Endothelial cell (in vitro differentiated cells): ENCODE measurements at regions not wholly inside any gene's neighbourhood (a gene's known extent, or its start where the extent isn't known, plus 50 kb on each side); places are given as distances from the start of the nearest gene placed in this dataset.

Experiments
- DNase-seq: peaks from one replicate; pipeline ENCODE4 v3.0.0; 2021; ENCODE audit warnings: low spot score
- H3K27ac Mint-ChIP-seq: one replicate; pipeline ENCODE4 v1.8.0; 2021; ENCODE audit warnings: mixed read lengths, inconsistent platforms; ENCODE audit not compliant: unreplicated experiment
- H3K27me3 Mint-ChIP-seq: one replicate; pipeline ENCODE4 v1.8.0; 2021; ENCODE audit warnings: mild to moderate bottlenecking, moderate library complexity, mixed read lengths, inconsistent platforms; ENCODE audit not compliant: unreplicated experiment
- H3K36me3 Mint-ChIP-seq: one replicate; pipeline ENCODE4 v1.8.0; 2021; ENCODE audit warnings: mild to moderate bottlenecking, low read depth, mixed read lengths, inconsistent platforms; ENCODE audit not compliant: unreplicated experiment
- H3K4me1 Mint-ChIP-seq: one replicate; pipeline ENCODE4 v1.8.0; 2021; ENCODE audit warnings: mild to moderate bottlenecking, mixed read lengths, inconsistent platforms; ENCODE audit not compliant: unreplicated experiment
- H3K4me3 Mint-ChIP-seq: one replicate; pipeline ENCODE4 v1.8.0; 2021; ENCODE audit warnings: mild to moderate bottlenecking, mixed read lengths, inconsistent platforms; ENCODE audit not compliant: unreplicated experiment
- H3K9me3 Mint-ChIP-seq: one replicate; pipeline ENCODE4 v1.8.0; 2021; ENCODE audit warnings: mixed read lengths, inconsistent platforms; ENCODE audit not compliant: unreplicated experiment
- CTCF ChIP-seq: fragments of 200-600 bp; sonication (generic); IDR thresholded peaks from one replicate; pipeline ENCODE4 v1.5.0; 2021; ENCODE audit warnings: antibody characterized with exemption; ENCODE audit not compliant: unreplicated experiment

- H3K9me3 Mint-ChIP-seq = no peaks in the 10 kb centered on the region
These were observed 50.2 kb upstream of the ELK3 start for GRCh38 chr12:96143827-96144565.

More at GRCh38 chr12:96143827-96144565, 50.2 kb upstream of the ELK3 start:
- H3K27me3 Mint-ChIP-seq = peaks cover 9% of the 10 kb centered on the region
- no peak for DNase-seq
- H3K4me1 Mint-ChIP-seq = peaks cover 54% of the 10 kb centered on the region
- H3K27ac Mint-ChIP-seq = peak overlapping the region; percentile 95
- no peak for TF ChIP-seq CTCF
- no peak overlapping the region for H3K4me3 Mint-ChIP-seq
- no peaks in the 10 kb centered on the region for H3K36me3 Mint-ChIP-seq
